IPS-15b (cell line): ENCODE measurements at regions not wholly inside any gene's neighbourhood (a gene's known extent, or its start where the extent isn't known, plus 50 kb on each side); places are given as distances from the start of the nearest gene placed in this dataset.

Experiments used
- H3K27me3 ChIP-seq: one replicate; pipeline ENCODE4 v1.6.1; 2013; ENCODE audit warnings: low read length; ENCODE audit not compliant: control insufficient read depth, insufficient read depth
- H3K36me3 ChIP-seq: one replicate; pipeline ENCODE4 v1.6.1; 2013; ENCODE audit warnings: low read length; ENCODE audit not compliant: control insufficient read depth, insufficient read depth
- H3K4me1 ChIP-seq: one replicate; pipeline ENCODE4 v1.6.1; 2013; ENCODE audit warnings: mild to moderate bottlenecking, low read length; ENCODE audit not compliant: control insufficient read depth, insufficient read depth
- H3K4me3 ChIP-seq: one replicate; pipeline ENCODE4 v1.5.1; 2013; ENCODE audit warnings: low read depth, low read length
- H3K9ac ChIP-seq: one replicate; pipeline ENCODE4 v1.6.1; 2013; ENCODE audit warnings: low read depth, mild to moderate bottlenecking, low read length
- H3K9me3 ChIP-seq: one replicate; pipeline ENCODE4 v1.6.1; 2013; ENCODE audit warnings: mild to moderate bottlenecking, low read length; ENCODE audit not compliant: control insufficient read depth, insufficient read depth

- Histone ChIP-seq H3K9ac (no peak overlapping the region), H3K4me1 (peaks cover 1% of the 10 kb centered on the region), H3K36me3 (no peaks in the 10 kb centered on the region), H3K4me3 (no peak overlapping the region), H3K9me3 (no peaks in the 10 kb centered on the region), H3K27me3 (no peaks in the 10 kb centered on the region)
These were observed 78.0 kb upstream of the SLC6A6 start for GRCh38 chr3:14324224-14324944.

DNA sequence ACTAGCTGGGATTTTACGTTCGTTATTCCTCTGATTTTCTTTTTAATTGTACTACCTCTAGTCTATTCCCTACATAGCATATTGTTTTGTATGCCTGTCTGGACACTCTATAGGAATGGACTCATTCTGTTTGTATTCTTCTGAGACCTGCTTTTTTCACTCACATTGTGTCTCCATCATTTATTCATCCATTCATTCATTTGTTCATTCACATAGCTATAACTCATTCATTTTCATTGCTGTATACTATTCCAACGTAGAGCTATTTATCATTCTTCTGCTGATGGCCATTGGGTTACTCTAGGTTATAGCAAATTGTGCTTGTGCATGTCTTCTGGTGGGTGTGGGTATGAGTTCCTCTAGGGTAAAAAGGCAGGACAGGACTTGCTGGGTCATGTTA, 74.0 kb upstream of the SLC6A6 start:
- Histone ChIP-seq H3K4me3 (no peak overlapping the region), H3K9ac (no peak overlapping the region), H3K27me3 (no peaks in the 10 kb centered on the region), H3K4me1 (no peaks in the 10 kb centered on the region), H3K36me3 (no peaks in the 10 kb centered on the region), H3K9me3 (no peaks in the 10 kb centered on the region)

DNA sequence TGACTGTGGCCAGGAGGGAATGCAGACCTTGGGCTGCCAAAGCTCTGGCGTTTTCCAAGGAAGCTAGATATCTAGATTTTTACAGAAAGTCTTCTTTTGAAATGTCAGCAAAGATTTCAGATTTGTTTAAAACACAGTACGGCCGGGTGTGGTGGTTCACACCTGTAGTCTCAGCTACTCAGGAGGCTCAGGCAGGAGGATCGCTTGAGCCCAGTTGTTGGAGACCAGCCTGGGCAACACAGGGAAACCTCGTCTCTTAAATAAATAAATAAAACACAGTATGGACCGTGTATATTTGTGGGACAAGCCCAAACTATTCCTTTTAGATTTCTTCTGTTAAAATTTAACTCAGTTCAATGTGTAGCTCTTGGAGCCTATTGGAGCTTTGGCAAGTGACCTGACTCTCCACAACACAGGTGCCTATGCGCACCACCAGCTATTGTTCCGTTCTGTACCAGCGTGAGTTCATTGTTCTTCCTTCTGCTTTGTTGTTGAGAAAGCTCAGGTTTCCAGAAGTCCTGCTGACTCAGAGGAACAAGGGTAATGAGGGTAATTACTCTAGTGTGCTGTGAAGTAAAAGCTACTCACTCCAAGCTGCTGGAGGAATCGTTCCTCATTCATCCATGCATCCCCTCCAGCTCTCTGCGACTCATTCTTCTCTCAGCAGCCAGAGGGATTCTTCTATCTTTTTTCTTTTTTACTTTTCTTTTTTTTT, 73.1 kb upstream of the SLC6A6 start:
- Histone ChIP-seq H3K9ac (no peak overlapping the region), H3K4me3 (no peak overlapping the region), H3K9me3 (no peaks in the 10 kb centered on the region), H3K27me3 (no peaks in the 10 kb centered on the region), H3K36me3 (no peaks in the 10 kb centered on the region), H3K4me1 (no peaks in the 10 kb centered on the region)

DNA sequence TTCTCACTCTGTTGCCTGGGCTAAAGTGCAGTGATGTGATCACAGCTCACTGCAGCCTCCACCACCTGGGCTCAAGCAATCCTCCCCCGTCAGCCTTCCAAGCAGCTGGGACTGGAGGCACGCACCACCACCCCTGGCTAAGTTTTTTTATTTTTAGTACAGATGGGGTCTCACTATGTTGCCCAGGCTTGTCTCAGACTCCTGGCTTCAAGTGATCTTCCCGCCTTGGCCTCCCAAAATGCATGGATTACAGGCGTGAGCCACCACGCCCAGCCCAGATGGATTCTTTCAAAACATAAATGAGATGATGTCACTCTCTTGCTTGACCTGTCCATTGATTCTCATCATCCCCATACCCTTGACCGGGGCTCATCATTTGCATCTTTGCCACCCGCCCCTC, 72.6 kb upstream of the SLC6A6 start:
- no peaks in the 10 kb centered on the region for H3K27me3 ChIP-seq
- no peaks in the 10 kb centered on the region for H3K4me1 ChIP-seq
- H3K36me3 ChIP-seq: no peaks in the 10 kb centered on the region
- H3K4me3 ChIP-seq: no peak overlapping the region
- no peaks in the 10 kb centered on the region for H3K9me3 ChIP-seq
- no peak overlapping the region for H3K9ac ChIP-seq

GRCh38 chr3:14330508-14330907, 71.9 kb upstream of the SLC6A6 start:
- H3K4me1 ChIP-seq: no peaks in the 10 kb centered on the region
- no peaks in the 10 kb centered on the region for H3K27me3 ChIP-seq
- no peaks in the 10 kb centered on the region for H3K36me3 ChIP-seq
- no peak overlapping the region for H3K9ac ChIP-seq
- H3K4me3 ChIP-seq: no peak overlapping the region
- H3K9me3 ChIP-seq: no peaks in the 10 kb centered on the region

DNA sequence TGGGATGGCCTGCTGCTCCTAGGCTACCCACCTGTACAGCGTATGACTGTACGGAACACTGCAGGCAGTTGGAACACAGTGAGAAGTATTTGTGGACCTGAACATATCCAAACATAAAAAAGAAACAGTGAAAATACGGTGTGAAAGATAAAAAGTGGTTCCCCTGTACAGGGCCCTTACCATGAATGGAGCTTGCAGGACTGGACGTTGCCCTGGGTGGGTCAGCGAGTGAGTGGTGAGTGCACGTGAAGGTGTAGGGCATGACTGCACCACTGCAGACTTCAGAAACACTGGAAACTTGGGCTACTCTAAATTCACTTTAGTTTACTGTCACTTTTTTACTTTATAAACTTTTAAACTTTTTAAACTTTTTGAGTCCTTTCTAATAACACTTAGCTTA, 71.2 kb upstream of the SLC6A6 start:
- no peak overlapping the region for H3K9ac ChIP-seq
- no peak overlapping the region for H3K4me3 ChIP-seq
- no peaks in the 10 kb centered on the region for H3K36me3 ChIP-seq
- H3K9me3 ChIP-seq: no peaks in the 10 kb centered on the region
- H3K4me1 ChIP-seq: no peaks in the 10 kb centered on the region
- no peaks in the 10 kb centered on the region for H3K27me3 ChIP-seq

GRCh38 chr3:14332392-14332791, 70.0 kb upstream of the SLC6A6 start:
- H3K9me3 ChIP-seq: no peaks in the 10 kb centered on the region
- H3K4me3 ChIP-seq: no peak overlapping the region
- no peak overlapping the region for H3K9ac ChIP-seq
- no peaks in the 10 kb centered on the region for H3K27me3 ChIP-seq
- H3K4me1 ChIP-seq: no peaks in the 10 kb centered on the region
- no peaks in the 10 kb centered on the region for H3K36me3 ChIP-seq

- Histone ChIP-seq H3K9me3 (no peaks in the 10 kb centered on the region), H3K36me3 (no peaks in the 10 kb centered on the region), H3K9ac (no peak overlapping the region), H3K4me1 (no peaks in the 10 kb centered on the region), H3K4me3 (no peak overlapping the region), H3K27me3 (no peaks in the 10 kb centered on the region)
These were observed 69.2 kb upstream of the SLC6A6 start for GRCh38 chr3:14333215-14333614.

DNA sequence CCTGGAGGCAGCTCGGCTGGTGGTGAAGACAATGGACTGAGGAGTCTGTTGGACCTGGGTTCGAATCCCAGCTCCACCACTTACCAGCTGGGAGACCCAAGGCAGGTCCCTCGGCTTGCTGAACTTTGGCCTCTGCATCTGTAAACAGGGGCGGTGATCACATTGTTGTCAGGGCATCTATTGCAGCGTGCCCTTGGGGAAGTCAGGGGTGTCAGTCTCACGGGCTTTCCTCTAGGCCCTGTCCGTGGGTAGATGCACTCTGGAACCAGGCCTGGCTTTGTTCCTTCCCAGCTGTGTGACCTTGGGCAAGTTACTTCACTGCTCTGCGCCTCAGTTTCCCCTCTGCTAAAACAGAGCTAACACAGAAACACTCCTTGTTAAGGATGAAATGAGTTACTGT, 68.8 kb upstream of the SLC6A6 start:
- no peak overlapping the region for H3K9ac ChIP-seq
- no peaks in the 10 kb centered on the region for H3K4me1 ChIP-seq
- H3K4me3 ChIP-seq: no peak overlapping the region
- no peaks in the 10 kb centered on the region for H3K9me3 ChIP-seq
- H3K36me3 ChIP-seq: no peaks in the 10 kb centered on the region
- H3K27me3 ChIP-seq: no peaks in the 10 kb centered on the region

- no peaks in the 10 kb centered on the region for H3K4me1 ChIP-seq
- H3K4me3 ChIP-seq: no peak overlapping the region
- no peaks in the 10 kb centered on the region for H3K9me3 ChIP-seq
- no peak overlapping the region for H3K9ac ChIP-seq
- no peaks in the 10 kb centered on the region for H3K36me3 ChIP-seq
- no peaks in the 10 kb centered on the region for H3K27me3 ChIP-seq
These were observed 68.3 kb upstream of the SLC6A6 start for GRCh38 chr3:14334136-14334535.

DNA sequence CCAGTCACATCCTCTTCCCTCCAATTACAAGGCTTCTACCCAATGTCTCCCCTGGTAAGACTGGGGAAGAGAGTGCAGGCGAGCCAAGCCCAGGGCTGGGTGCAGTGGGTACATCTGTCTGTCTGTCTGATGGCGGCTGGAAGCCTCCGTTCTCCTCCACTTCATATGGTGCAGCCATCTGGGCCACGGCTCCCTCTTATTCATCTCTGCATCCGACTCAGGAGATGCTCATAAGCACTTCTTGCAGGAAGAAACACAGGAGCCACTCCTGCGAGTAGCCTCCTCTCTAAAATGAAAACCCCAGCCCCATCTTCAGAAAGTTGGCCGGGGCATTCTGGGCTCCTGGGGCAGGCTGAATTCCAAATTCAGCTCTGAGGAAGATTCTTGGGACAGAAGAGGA, 67.5 kb upstream of the SLC6A6 start:
- no peak overlapping the region for H3K4me3 ChIP-seq
- no peaks in the 10 kb centered on the region for H3K27me3 ChIP-seq
- H3K9me3 ChIP-seq: no peaks in the 10 kb centered on the region
- no peak overlapping the region for H3K9ac ChIP-seq
- H3K4me1 ChIP-seq: no peaks in the 10 kb centered on the region
- no peaks in the 10 kb centered on the region for H3K36me3 ChIP-seq
